ENCODE measurements at regions not wholly inside any gene's neighbourhood (a gene's known extent, or its start where the extent isn't known, plus 50 kb on each side); places are given as distances from the start of the nearest gene placed in this dataset.

DNA sequence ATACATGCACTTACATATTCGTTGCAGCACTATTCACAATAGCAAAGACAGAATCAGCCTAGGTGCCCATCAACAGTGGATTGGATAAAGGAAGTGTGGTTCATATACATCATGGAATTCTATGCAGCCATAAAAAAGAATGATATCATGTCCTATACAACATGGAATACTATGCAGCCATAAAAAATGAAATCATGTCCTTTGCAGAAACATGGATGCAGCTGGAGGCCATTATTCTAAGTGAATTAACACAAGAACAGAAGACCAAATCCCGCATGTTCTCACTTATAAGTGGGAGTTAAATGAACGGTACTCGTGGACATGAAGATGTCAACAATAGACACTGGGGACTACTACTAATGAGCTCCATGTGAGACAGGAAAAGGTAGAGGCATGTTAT is 288.1 kb upstream of the TFPI start:
- no peak for TF ChIP-seq CTCF (conservative IDR thresholded peaks at IDR 0.05; ENCODE audit: control insufficient read depth, insufficient read depth, low read depth, low read length)
- H3K4me3 ChIP-seq (ENCODE audit: control insufficient read depth, low read depth, low read length) = no peak overlapping the region
- DNase-seq (ENCODE audit: low read depth) = no peak

GRCh38 chr2:187842978-187843847 is 289.0 kb upstream of the TFPI start:
- DNase-seq (ENCODE audit: low read depth) = peak; percentile 76
- no peak overlapping the region for H3K4me3 ChIP-seq (ENCODE audit: control insufficient read depth, low read depth, low read length)
- TF ChIP-seq CTCF (conservative IDR thresholded peaks at IDR 0.05; ENCODE audit: control insufficient read depth, insufficient read depth, low read depth, low read length) = peak; percentile 68

DNA sequence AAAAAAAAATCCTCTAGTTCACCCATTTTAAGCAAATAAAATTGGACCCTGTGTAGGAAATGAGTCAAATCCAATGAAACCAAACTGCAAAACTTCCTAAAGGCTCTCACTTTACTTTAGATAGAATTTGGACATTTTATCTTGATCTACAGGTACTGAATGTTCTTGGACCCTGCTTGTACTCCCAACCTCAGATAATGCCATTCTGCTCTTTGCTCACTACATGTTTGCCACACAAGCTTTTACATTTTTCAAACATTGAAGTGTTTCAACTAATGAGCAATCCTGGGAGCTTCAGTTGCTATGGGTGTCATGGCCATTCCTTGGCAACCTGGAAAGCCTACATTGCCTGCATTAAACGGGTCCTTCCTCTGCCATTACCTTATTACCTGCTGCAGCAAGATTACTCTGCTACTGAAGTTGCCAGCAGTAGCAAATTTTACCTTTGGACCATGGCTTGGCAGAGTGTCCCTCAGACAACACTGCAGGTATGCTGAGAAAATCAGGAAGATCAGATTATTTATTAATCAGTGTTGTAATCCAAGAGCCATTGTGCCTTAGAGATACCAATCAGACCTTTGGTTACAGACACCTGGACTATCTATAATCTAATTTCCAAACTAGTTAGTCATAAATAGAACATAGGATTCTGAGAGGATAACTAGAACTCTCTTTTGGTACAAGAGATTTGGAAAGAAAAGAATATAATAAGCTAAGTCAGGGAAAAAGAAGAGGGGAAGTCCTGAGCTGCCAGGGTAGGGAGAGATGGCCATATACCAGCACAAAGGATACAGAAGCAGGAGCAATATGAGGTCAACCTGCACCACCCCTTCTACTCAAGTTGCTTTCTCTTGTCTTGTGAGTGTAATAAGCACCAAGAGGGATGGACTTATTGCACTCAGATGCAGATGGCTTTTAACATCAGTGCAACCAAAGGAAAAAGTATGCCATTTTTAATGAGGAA is 293.3 kb upstream of the TFPI start:
- no peak for TF ChIP-seq CTCF (conservative IDR thresholded peaks at IDR 0.05; ENCODE audit: control insufficient read depth, insufficient read depth, low read depth, low read length)
- no peak overlapping the region for H3K4me3 ChIP-seq (ENCODE audit: control insufficient read depth, low read depth, low read length)
- DNase-seq (ENCODE audit: low read depth) = no peak

- no peak for DNase-seq (ENCODE audit: low read depth)
- no peak for TF ChIP-seq CTCF (conservative IDR thresholded peaks at IDR 0.05; ENCODE audit: control insufficient read depth, insufficient read depth, low read depth, low read length)
- no peak overlapping the region for H3K4me3 ChIP-seq (ENCODE audit: control insufficient read depth, low read depth, low read length)
These were observed 297.8 kb upstream of the TFPI start for GRCh38 chr2:187851955-187852561.

GRCh38 chr2:187853381-187853791 is 299.2 kb upstream of the TFPI start:
- no peak for TF ChIP-seq CTCF (conservative IDR thresholded peaks at IDR 0.05; ENCODE audit: control insufficient read depth, insufficient read depth, low read depth, low read length)
- DNase-seq (ENCODE audit: low read depth) = no peak
- H3K4me3 ChIP-seq (ENCODE audit: control insufficient read depth, low read depth, low read length) = no peak overlapping the region

DNA sequence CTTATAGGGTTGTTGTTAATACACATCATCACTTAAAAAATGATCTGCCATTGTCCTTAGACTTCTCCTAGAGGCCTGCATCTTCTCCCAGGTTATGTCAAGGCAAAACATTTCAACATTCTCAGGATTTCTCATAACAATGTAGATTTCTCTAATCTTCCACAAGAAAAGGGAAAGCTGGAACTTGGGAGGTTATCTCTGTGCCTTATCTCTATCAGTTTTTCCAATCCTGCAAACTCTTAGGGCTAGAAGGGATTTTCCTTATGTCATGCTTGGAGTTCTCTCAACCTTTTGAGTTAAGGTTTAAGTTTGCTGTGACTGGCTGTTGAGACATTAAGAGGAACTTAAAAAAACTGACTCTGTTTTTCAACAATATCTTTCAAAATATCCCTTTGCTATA is 300.6 kb upstream of the TFPI start:
- no peak for DNase-seq (ENCODE audit: low read depth)
- no peak for TF ChIP-seq CTCF (conservative IDR thresholded peaks at IDR 0.05; ENCODE audit: control insufficient read depth, insufficient read depth, low read depth, low read length)
- no peak overlapping the region for H3K4me3 ChIP-seq (ENCODE audit: control insufficient read depth, low read depth, low read length)

All from fibroblast of mammary gland (primary cell).